H1 (cell line): ENCODE measurements at regions not wholly inside any gene's neighbourhood (a gene's known extent, or its start where the extent isn't known, plus 50 kb on each side); places are given as distances from the start of the nearest gene placed in this dataset.

Source experiments
- CTCF ChIA-PET: fragments of 300-600 bp; sonication (Branson Sonifier 250); formaldehyde crosslinking; loops from one replicate; lab custom pipeline; 2021; ENCODE audit not compliant: partially characterized antibody; lab: Charles Lee
- POLR2A ChIA-PET: fragments of 300-600 bp; sonication (Branson Sonifier 250); formaldehyde crosslinking; loops from one replicate; lab custom pipeline; 2021; ENCODE audit warnings: inconsistent platforms; ENCODE audit not compliant: partially characterized antibody; lab: Charles Lee
- DNase-seq, 2 experiments: peaks; one replicate each; pipeline versions ENCODE4 v3.0.0 to v3.0.0-alpha.2; 2010 to 2022; ENCODE audit warnings: low spot score in 2 of 2, low read depth in 1 of 2, mixed read lengths in 1 of 2
- FAIRE-seq: peaks from 2 replicates; lab custom pipeline; 2011; peaks lifted over from hg19 to GRCh38; lab: Jason Lieb, UNC
- H2AFZ ChIP-seq: 2 replicates; pipeline ENCODE4 v1.8.1; 2012; ENCODE audit warnings: low read length, inconsistent platforms
- H2AK5ac ChIP-seq: 2 replicates; pipeline ENCODE4 v1.6.1; 2013; ENCODE audit warnings: low read depth, low read length
- H2BK120ac ChIP-seq: replicated peaks from 2 replicates; pipeline ENCODE3; 2013; ENCODE audit warnings: low read depth, low read length, inconsistent platforms
- H2BK12ac ChIP-seq: 2 replicates; pipeline ENCODE4 v1.6.1; 2013; ENCODE audit warnings: low read depth, low read length
- H2BK15ac ChIP-seq: 2 replicates; pipeline ENCODE4 v1.6.1; 2013; ENCODE audit warnings: low read length
- H2BK20ac ChIP-seq: 2 replicates; pipeline ENCODE4 v1.6.1; 2013; ENCODE audit warnings: low read length
- H2BK5ac ChIP-seq: 2 replicates; pipeline ENCODE4 v1.6.1; 2013; ENCODE audit warnings: low read depth, low read length
- H3K14ac ChIP-seq: 2 replicates; pipeline ENCODE4 v1.6.1; 2013; ENCODE audit warnings: inconsistent platforms; ENCODE audit not compliant: insufficient read length
- H3K18ac ChIP-seq: 2 replicates; pipeline ENCODE4 v1.6.1; 2013; ENCODE audit warnings: low read length; ENCODE audit errors: extremely low read depth
- H3K23ac ChIP-seq: 2 replicates; pipeline ENCODE4 v1.6.1; 2013; ENCODE audit warnings: inconsistent platforms; ENCODE audit not compliant: insufficient read length
- H3K23me2 ChIP-seq: 2 replicates; pipeline ENCODE4 v1.6.1; 2013; ENCODE audit warnings: low read depth, low read length
- H3K27ac ChIP-seq: 2 replicates; pipeline ENCODE4 v1.6.1; 2011; ENCODE audit warnings: low read depth, low read length, inconsistent platforms
- H3K27me3 ChIP-seq, 4 experiments: replicated peaks in 1 of 4; 1 replicate in 1 of 4; 2 replicates in 3 of 4; pipeline versions ENCODE4 v1.6.1 to v1.8.1; 2011 to 2013; ENCODE audit warnings: low read length in 3 of 4, mild to moderate bottlenecking in 3 of 4, inconsistent platforms in 2 of 4, mixed read lengths in 2 of 4, moderate library complexity in 1 of 4; ENCODE audit not compliant: control insufficient read depth in 3 of 4, insufficient read depth in 3 of 4; ENCODE audit errors: extremely low read depth in 1 of 4
- H3K36me3 ChIP-seq, 4 experiments: 2 replicates each; pipeline versions ENCODE4 v1.6.1 to v1.8.1; 2011 to 2013; ENCODE audit warnings: mild to moderate bottlenecking in 4 of 4, low read length in 3 of 4, moderate library complexity in 2 of 4, control low read depth in 1 of 4, inconsistent platforms in 1 of 4; ENCODE audit not compliant: insufficient read depth in 4 of 4, control insufficient read depth in 2 of 4
- H3K4ac ChIP-seq: replicated peaks from 2 replicates; pipeline ENCODE3; 2013; ENCODE audit warnings: low read length, low read depth, mixed read lengths, inconsistent platforms; ENCODE audit not compliant: insufficient read length
- H3K4me1 ChIP-seq, 4 experiments: replicated peaks in 1 of 4; 1 replicate in 1 of 4; 2 replicates in 3 of 4; pipeline versions ENCODE4 v1.6.1 to v1.8.1; 2011 to 2013; ENCODE audit warnings: low read length in 3 of 4, inconsistent platforms in 2 of 4, mixed read lengths in 1 of 4; ENCODE audit not compliant: insufficient read depth in 4 of 4, control insufficient read depth in 3 of 4
- H3K4me2 ChIP-seq, 2 experiments: 2 replicates each; pipeline versions ENCODE4 v1.6.1 to v1.8.1; 2011 to 2013; ENCODE audit warnings: low read depth in 2 of 2, low read length in 2 of 2, control low read depth in 1 of 2, inconsistent platforms in 1 of 2, mild to moderate bottlenecking in 1 of 2; ENCODE audit not compliant: insufficient read depth in 1 of 2
- H3K4me3 ChIP-seq, 4 experiments: fragments of 200-600, 300-600 bp in 1 of 4; sonication (generic), shearing (Covaris generic), sonication (Bioruptor Twin) in 1 of 4; 2 replicates each; pipeline versions ENCODE4 v1.5.1 to v1.8.1; 2011 to 2016; ENCODE audit warnings: low read length in 4 of 4, low read depth in 3 of 4, control low read depth in 2 of 4, inconsistent platforms in 2 of 4, mild to moderate bottlenecking in 2 of 4, mixed read lengths in 1 of 4, moderate library complexity in 1 of 4; ENCODE audit not compliant: insufficient read depth in 2 of 4; ENCODE audit errors: extremely low read depth in 1 of 4
- H3K56ac ChIP-seq: replicated peaks from 2 replicates; pipeline ENCODE3; 2013; ENCODE audit warnings: low read depth, mild to moderate bottlenecking, mixed read lengths, low read length, inconsistent platforms; ENCODE audit not compliant: insufficient read length
- H3K79me1 ChIP-seq: 2 replicates; pipeline ENCODE4 v1.6.1; 2013; ENCODE audit warnings: low read depth, low read length, control low read depth
- H3K79me2 ChIP-seq, 2 experiments: 2 replicates each; pipeline versions ENCODE4 v1.6.1 to v1.8.1; 2012 to 2013; ENCODE audit warnings: low read length in 2 of 2, mild to moderate bottlenecking in 2 of 2, inconsistent platforms in 1 of 2; ENCODE audit not compliant: insufficient read depth in 2 of 2, control insufficient read depth in 1 of 2
- H3K9ac ChIP-seq, 4 experiments: replicated peaks in 1 of 4; 1 replicate in 1 of 4; 2 replicates in 3 of 4; pipeline versions ENCODE4 v1.6.1 to v1.8.1; 2011 to 2013; ENCODE audit warnings: low read depth in 3 of 4, low read length in 3 of 4, control low read depth in 2 of 4, mild to moderate bottlenecking in 2 of 4, moderate library complexity in 2 of 4, inconsistent platforms in 1 of 4; ENCODE audit errors: extremely low read depth in 1 of 4
- H3K9me3 ChIP-seq, 2 experiments: 2 replicates each; pipeline versions ENCODE4 v1.6.1 to v1.8.1; 2012 to 2013; ENCODE audit warnings: mild to moderate bottlenecking in 2 of 2, moderate library complexity in 2 of 2, control low read depth in 1 of 2, inconsistent platforms in 1 of 2, low read depth in 1 of 2, low read length in 1 of 2, mixed read lengths in 1 of 2; ENCODE audit not compliant: insufficient read depth in 2 of 2
- H4K20me1 ChIP-seq, 2 experiments: replicated peaks in 1 of 2; 2 replicates each; pipeline versions ENCODE3 to v1.8.1; 2011 to 2013; ENCODE audit warnings: inconsistent platforms in 2 of 2, low read length in 2 of 2, mild to moderate bottlenecking in 1 of 2; ENCODE audit not compliant: insufficient read depth in 2 of 2, control insufficient read depth in 1 of 2
- H4K5ac ChIP-seq: 2 replicates; pipeline ENCODE4 v1.6.1; 2013; ENCODE audit warnings: low read length, low read depth, mixed read lengths, inconsistent platforms; ENCODE audit not compliant: insufficient read length
- H4K8ac ChIP-seq: 2 replicates; pipeline ENCODE4 v1.8.0; 2013; ENCODE audit warnings: mild to moderate bottlenecking, moderate library complexity, low read length, inconsistent platforms; ENCODE audit not compliant: insufficient read depth; ENCODE audit errors: extremely low read depth
- H4K91ac ChIP-seq: replicated peaks from 2 replicates; pipeline ENCODE3; 2013; ENCODE audit warnings: low read length, mixed read lengths, inconsistent platforms; ENCODE audit not compliant: insufficient read length
- KDM5A ChIP-seq: fragments of 200-600 bp; IDR thresholded peaks from 2 replicates; pipeline ENCODE4 v1.7.1; 2012; ENCODE audit warnings: mild to moderate bottlenecking, low read length, inconsistent platforms, mixed read lengths
- RXRA ChIP-seq: IDR thresholded peaks from 2 replicates; pipeline ENCODE4 v1.6.1; 2011; ENCODE audit warnings: low read depth, mild to moderate bottlenecking, low read length, moderate library complexity; ENCODE audit not compliant: insufficient read depth
- WGBS, 2 experiments: shearing (Covaris generic) in 1 of 2; methylation state at CpG; one replicate each; pipeline versions ENCODE4 v1.1.6 to v1.1.7; 2013 to 2015; ENCODE audit warnings: low lambda C conversion rate in 2 of 2, mixed read lengths in 2 of 2, inconsistent platforms in 1 of 2, low coverage in 1 of 2, missing lambda C conversion rate in 1 of 2; ENCODE audit not compliant: insufficient replicate concordance in 2 of 2, insufficient coverage in 1 of 2, insufficient read length in 1 of 2; ENCODE audit errors: extremely low coverage in 1 of 2, missing lambda C conversion rate in 1 of 2; 5-methylcytosine and 5-hydroxymethylcytosine counted together

- Histone ChIP-seq H4K91ac (no peak overlapping the region), H2AFZ (no peak overlapping the region), H3K79me2 (no peaks in the 10 kb centered on the region), H3K18ac (no peak overlapping the region), H3K56ac (no peak overlapping the region), H3K4me3 (no peak overlapping the region), H2BK5ac (no peak overlapping the region), H4K5ac (no peak overlapping the region), H2BK12ac (0 out of 2 replicates have a peak overlapping the region, but pooled peaks have one; percentile 2), H3K27ac (no peak overlapping the region), H2AK5ac (no peak overlapping the region), H4K8ac (no peak overlapping the region), H3K14ac (no peak overlapping the region), H3K4me2 (no peak overlapping the region), H3K4ac (no peak overlapping the region), H2BK20ac (no peak overlapping the region), H2BK120ac (no peak overlapping the region), H3K23me2 (no peaks in the 10 kb centered on the region), H3K27me3 (no peaks in the 10 kb centered on the region), H3K36me3 (no peaks in the 10 kb centered on the region), H4K20me1 (no peaks in the 10 kb centered on the region), H3K9me3 (no peaks in the 10 kb centered on the region), H3K79me1 (no peaks in the 10 kb centered on the region), H3K23ac (no peak overlapping the region), H2BK15ac (no peak overlapping the region), H3K9ac (no peak overlapping the region), H3K4me1 (peaks cover 2 to 6% (median 5%) of the 10 kb centered on the region in 4 experiments; a peak in 4 of 7 replicates)
- CTCF ChIA-PET: interaction anchor here (1.2 to 2.7 kb wide), 2 partner anchors 10 to 44 kb away, joined by 3 to 7 read pairs; no protein-coding TSS in a partner anchor
- FAIRE-seq (no peak), DNase-seq (peak in 1 of 2 experiments; percentile 28)
- WGBS, 2 experiments: 89% methylated on average over 11 of the region's 11 CpGs; no CpG with 5 or more reads in 1 of the 2 experiments
- TF ChIP-seq RXRA: no peak
- TF ChIP-seq KDM5A: no peak
- POLR2A ChIA-PET: no interaction called here
Measured at GRCh38 chr20:23156170-23156841, 70.2 kb upstream of the CD93 start.
